CD4-positive, alpha-beta T cell treated with Interleukin-21 for 1 hour (primary cell): ENCODE measurements at regions not wholly inside any gene's neighbourhood (a gene's known extent, or its start where the extent isn't known, plus 50 kb on each side); places are given as distances from the start of the nearest gene placed in this dataset.
"Not testable (repeated sequence)": the region's sequence is repeated elsewhere in the genome, so short reads cannot be mapped to it uniquely, and the experiment has no call there.

Source experiments
- DNase-seq: peaks from one replicate; pipeline ENCODE4 v3.0.0-alpha.2; 2020

- DNase-seq = no peak
Observed at GRCh38 chr3:164458986-164459385, 619.3 kb downstream of the SI start.

GRCh38 chr3:164453714-164454113 is 624.6 kb downstream of the SI start:
- no peak for DNase-seq

- DNase-seq = no peak
Observed at GRCh38 chr3:164452707-164453106, 625.6 kb downstream of the SI start.

- no peak for DNase-seq
Observed at GRCh38 chr3:164451072-164451910, 627.0 kb downstream of the SI start.

- DNase-seq = no peak
Observed at GRCh38 chr3:164450276-164450905, 627.9 kb downstream of the SI start.

GRCh38 chr3:164419220-164419619 is 659.1 kb downstream of the SI start:
- no peak for DNase-seq

- DNase-seq = no peak
Observed at GRCh38 chr3:164418414-164418813, 659.9 kb downstream of the SI start.

GRCh38 chr3:164417955-164418354 is 660.3 kb downstream of the SI start:
- DNase-seq = no peak

GRCh38 chr3:164416491-164417222 is 661.6 kb downstream of the SI start:
- no peak for DNase-seq

- DNase-seq = no peak
Observed at GRCh38 chr3:164408326-164408725, 670.0 kb downstream of the SI start.

- DNase-seq = no peak
Observed at GRCh38 chr3:164407111-164407510, 671.2 kb downstream of the SI start.

GRCh38 chr3:164406281-164406680 is 672.0 kb downstream of the SI start:
- no peak for DNase-seq

- no peak for DNase-seq
Observed at GRCh38 chr3:164401923-164402322, 676.4 kb downstream of the SI start.

GRCh38 chr3:164401440-164401839 is 676.9 kb downstream of the SI start:
- not testable (repeated sequence) for DNase-seq

- no peak for DNase-seq
Observed at GRCh38 chr3:164397462-164397861, 680.8 kb downstream of the SI start.

GRCh38 chr3:164393171-164393570 is 685.1 kb downstream of the SI start:
- DNase-seq = no peak

- DNase-seq = no peak
Observed at GRCh38 chr3:164390046-164390445, 688.2 kb downstream of the SI start.

GRCh38 chr3:164387236-164387635 is 691.1 kb downstream of the SI start:
- no peak for DNase-seq

- no peak for DNase-seq
Observed at GRCh38 chr3:164380156-164380555, 698.1 kb downstream of the SI start.

- DNase-seq = no peak
Observed at GRCh38 chr3:164377466-164377865, 700.8 kb downstream of the SI start.

- DNase-seq = no peak
Observed at GRCh38 chr3:164375995-164376394, 702.3 kb downstream of the SI start.

GRCh38 chr3:164375538-164375937 is 702.8 kb downstream of the SI start:
- DNase-seq = no peak

GRCh38 chr3:164371681-164372080 is 706.6 kb downstream of the SI start:
- DNase-seq = no peak

- no peak for DNase-seq
Observed at GRCh38 chr3:164370970-164371369, 707.3 kb downstream of the SI start.
